Fibroblast of lung (primary cell): ENCODE measurements at regions not wholly inside any gene's neighbourhood (a gene's known extent, or its start where the extent isn't known, plus 50 kb on each side); places are given as distances from the start of the nearest gene placed in this dataset.

Experiments
- EZH2 ChIP-seq: IDR thresholded peaks from 2 replicates; pipeline ENCODE4 v1.5.1; 2012; ENCODE audit warnings: low read length, control low read depth, mild to moderate bottlenecking; ENCODE audit errors: missing control alignments
- TF ChIP-seq, protein P1 (sequence below), 2 donors: IDR thresholded peaks in 1 of 2; conservative IDR thresholded peaks in 1 of 2; 1 replicate in 1 of 2; 2 replicates in 1 of 2; pipeline ENCODE4 v1.5.1; 2011 to 2012; ENCODE audit warnings: low read length in 2 of 2, control low read depth in 1 of 2, inconsistent platforms in 1 of 2, low read depth in 1 of 2, mild to moderate bottlenecking in 1 of 2

DNA sequence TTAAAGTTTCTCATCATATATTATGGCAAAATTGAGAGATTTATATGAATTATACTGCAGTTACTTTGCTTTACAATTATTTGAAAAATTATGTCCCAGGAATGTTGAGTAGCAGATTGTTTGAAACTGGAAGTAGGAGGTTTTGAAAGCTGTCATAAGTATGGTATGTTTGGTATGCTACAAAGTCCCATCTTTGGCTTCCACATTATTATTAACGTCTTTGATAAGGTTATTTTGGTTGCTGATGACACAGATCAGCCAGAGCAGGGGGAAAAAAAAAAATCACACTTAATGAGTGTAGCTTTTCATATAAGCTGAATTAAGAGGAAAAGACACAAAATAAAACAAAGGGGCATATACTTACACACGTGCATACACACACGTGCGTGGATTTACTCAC, 130.1 kb downstream of the SLITRK1 start:
- TF ChIP-seq, protein P1, sequence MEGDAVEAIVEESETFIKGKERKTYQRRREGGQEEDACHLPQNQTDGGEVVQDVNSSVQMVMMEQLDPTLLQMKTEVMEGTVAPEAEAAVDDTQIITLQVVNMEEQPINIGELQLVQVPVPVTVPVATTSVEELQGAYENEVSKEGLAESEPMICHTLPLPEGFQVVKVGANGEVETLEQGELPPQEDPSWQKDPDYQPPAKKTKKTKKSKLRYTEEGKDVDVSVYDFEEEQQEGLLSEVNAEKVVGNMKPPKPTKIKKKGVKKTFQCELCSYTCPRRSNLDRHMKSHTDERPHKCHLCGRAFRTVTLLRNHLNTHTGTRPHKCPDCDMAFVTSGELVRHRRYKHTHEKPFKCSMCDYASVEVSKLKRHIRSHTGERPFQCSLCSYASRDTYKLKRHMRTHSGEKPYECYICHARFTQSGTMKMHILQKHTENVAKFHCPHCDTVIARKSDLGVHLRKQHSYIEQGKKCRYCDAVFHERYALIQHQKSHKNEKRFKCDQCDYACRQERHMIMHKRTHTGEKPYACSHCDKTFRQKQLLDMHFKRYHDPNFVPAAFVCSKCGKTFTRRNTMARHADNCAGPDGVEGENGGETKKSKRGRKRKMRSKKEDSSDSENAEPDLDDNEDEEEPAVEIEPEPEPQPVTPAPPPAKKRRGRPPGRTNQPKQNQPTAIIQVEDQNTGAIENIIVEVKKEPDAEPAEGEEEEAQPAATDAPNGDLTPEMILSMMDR (conservative IDR thresholded peaks at IDR 0.05 in 1 of 2, IDR thresholded peaks at IDR 0.05 in 1 of 2; ENCODE audit: low read depth in 1 of 2, low read length in 2 of 2), result no peak
- TF ChIP-seq EZH2, result no peak
